Osteoblast (primary cell): ENCODE measurements at regions not wholly inside any gene's neighbourhood (a gene's known extent, or its start where the extent isn't known, plus 50 kb on each side); places are given as distances from the start of the nearest gene placed in this dataset.

Experiments
- DNase-seq: peaks from one replicate; pipeline ENCODE4 v3.0.0; 2011; ENCODE audit warnings: low spot score, mixed read lengths; ENCODE audit not compliant: insufficient read length; ENCODE audit errors: missing footprints
- H2AFZ ChIP-seq: 2 replicates; pipeline ENCODE4 v1.6.0; 2011; ENCODE audit warnings: mild to moderate bottlenecking, low read length
- H3K27ac ChIP-seq: 2 replicates; pipeline ENCODE4 v1.5.1; 2011; ENCODE audit warnings: mild to moderate bottlenecking, low read depth, low read length, moderate library complexity
- H3K27me3 ChIP-seq: 2 replicates; pipeline ENCODE4 v1.6.0; 2012; ENCODE audit warnings: mild to moderate bottlenecking, control low read depth, inconsistent platforms, low read length, moderate library complexity; ENCODE audit not compliant: insufficient read depth
- H3K36me3 ChIP-seq: 2 replicates; pipeline ENCODE4 v1.5.1; 2011; ENCODE audit warnings: mild to moderate bottlenecking, low read length, control low read depth, moderate library complexity; ENCODE audit not compliant: insufficient read depth
- H3K4me1 ChIP-seq: 2 replicates; pipeline ENCODE4 v1.5.1; 2011; ENCODE audit warnings: mild to moderate bottlenecking, low read length, control low read depth, moderate library complexity; ENCODE audit not compliant: insufficient read depth
- H3K4me2 ChIP-seq: 2 replicates; pipeline ENCODE4 v1.6.0; 2011; ENCODE audit warnings: mild to moderate bottlenecking, low read length; ENCODE audit not compliant: insufficient read depth
- H3K4me3 ChIP-seq: fragments of 200-600 bp; sonication (generic); 3 replicates; pipeline ENCODE4 v1.5.1; 2012; ENCODE audit warnings: mild to moderate bottlenecking, low read length, inconsistent platforms; ENCODE audit not compliant: insufficient read depth
- H3K79me2 ChIP-seq: 2 replicates; pipeline ENCODE4 v1.6.0; 2012; ENCODE audit warnings: mild to moderate bottlenecking, low read length, control low read depth, inconsistent platforms; ENCODE audit not compliant: insufficient read depth
- H3K9me3 ChIP-seq: 2 replicates; pipeline ENCODE4 v1.5.1; 2011; ENCODE audit warnings: low read depth, low read length, control low read depth
- H4K20me1 ChIP-seq: 2 replicates; pipeline ENCODE4 v1.6.0; 2012; ENCODE audit warnings: mild to moderate bottlenecking, low read length, control low read depth; ENCODE audit not compliant: insufficient read depth
- TF ChIP-seq, protein P1 (sequence below): IDR thresholded peaks from 2 replicates; pipeline ENCODE4 v1.5.1; 2011; ENCODE audit warnings: mild to moderate bottlenecking, low read depth, low read length, moderate library complexity; ENCODE audit errors: extremely low read depth

DNA sequence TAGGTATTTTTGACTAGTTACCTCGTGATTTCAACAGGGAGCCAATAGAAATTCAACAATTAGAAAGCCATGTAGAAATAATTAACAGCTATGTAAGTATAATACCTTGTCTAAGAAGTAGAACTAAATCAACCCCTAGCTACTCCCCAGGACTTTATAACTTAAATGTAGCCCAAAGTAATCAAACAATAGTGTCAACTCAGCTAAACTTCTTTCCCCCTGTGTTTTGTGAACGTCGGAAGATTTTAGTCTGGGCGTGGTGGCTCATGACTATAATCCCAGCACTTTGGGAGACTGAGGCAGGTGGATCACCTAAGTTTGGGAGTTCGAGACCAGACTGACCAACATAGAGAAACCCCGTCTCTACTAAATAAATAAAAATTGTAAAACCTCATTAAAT is 579.9 kb upstream of the NCAM2 start:
- H3K4me3 ChIP-seq: no peak overlapping the region
- no peak overlapping the region for H3K27ac ChIP-seq
- no peaks in the 10 kb centered on the region for H3K79me2 ChIP-seq
- no peaks in the 10 kb centered on the region for H3K36me3 ChIP-seq
- no peak overlapping the region for H2AFZ ChIP-seq
- no peak for DNase-seq
- H4K20me1 ChIP-seq: no peaks in the 10 kb centered on the region
- no peak overlapping the region for H3K4me2 ChIP-seq
- TF ChIP-seq, protein P1, sequence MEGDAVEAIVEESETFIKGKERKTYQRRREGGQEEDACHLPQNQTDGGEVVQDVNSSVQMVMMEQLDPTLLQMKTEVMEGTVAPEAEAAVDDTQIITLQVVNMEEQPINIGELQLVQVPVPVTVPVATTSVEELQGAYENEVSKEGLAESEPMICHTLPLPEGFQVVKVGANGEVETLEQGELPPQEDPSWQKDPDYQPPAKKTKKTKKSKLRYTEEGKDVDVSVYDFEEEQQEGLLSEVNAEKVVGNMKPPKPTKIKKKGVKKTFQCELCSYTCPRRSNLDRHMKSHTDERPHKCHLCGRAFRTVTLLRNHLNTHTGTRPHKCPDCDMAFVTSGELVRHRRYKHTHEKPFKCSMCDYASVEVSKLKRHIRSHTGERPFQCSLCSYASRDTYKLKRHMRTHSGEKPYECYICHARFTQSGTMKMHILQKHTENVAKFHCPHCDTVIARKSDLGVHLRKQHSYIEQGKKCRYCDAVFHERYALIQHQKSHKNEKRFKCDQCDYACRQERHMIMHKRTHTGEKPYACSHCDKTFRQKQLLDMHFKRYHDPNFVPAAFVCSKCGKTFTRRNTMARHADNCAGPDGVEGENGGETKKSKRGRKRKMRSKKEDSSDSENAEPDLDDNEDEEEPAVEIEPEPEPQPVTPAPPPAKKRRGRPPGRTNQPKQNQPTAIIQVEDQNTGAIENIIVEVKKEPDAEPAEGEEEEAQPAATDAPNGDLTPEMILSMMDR: no peak
- H3K9me3 ChIP-seq: peaks cover 3% of the 10 kb centered on the region
- no peaks in the 10 kb centered on the region for H3K27me3 ChIP-seq
- H3K4me1 ChIP-seq: no peaks in the 10 kb centered on the region

DNA sequence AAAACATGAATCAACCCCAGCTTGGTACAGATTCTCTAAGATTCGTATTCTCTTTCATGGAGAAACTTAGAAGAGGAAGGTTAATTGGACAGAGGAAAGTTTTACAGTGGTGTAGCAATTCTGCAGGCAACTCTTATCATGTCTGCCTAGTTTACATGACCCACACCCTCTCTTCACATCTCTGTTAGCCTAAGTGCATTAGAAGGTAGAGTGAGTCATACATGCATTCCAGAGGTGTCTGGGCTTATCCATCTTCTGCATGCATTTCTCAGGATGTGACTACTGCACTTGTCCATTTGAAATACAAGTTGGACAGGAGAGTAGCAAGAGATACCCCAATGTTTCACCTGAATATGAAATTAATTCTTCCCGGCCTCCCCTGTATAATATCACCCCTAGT is 578.4 kb upstream of the NCAM2 start:
- Histone ChIP-seq H3K4me1 (no peaks in the 10 kb centered on the region), H4K20me1 (no peaks in the 10 kb centered on the region), H3K27ac (no peak overlapping the region), H3K9me3 (peaks cover 5% of the 10 kb centered on the region), H3K4me3 (no peak overlapping the region), H3K27me3 (no peaks in the 10 kb centered on the region), H3K4me2 (no peak overlapping the region), H3K79me2 (no peaks in the 10 kb centered on the region), H2AFZ (no peak overlapping the region), H3K36me3 (no peaks in the 10 kb centered on the region)
- DNase-seq: no peak
- TF ChIP-seq, protein P1: no peak

DNA sequence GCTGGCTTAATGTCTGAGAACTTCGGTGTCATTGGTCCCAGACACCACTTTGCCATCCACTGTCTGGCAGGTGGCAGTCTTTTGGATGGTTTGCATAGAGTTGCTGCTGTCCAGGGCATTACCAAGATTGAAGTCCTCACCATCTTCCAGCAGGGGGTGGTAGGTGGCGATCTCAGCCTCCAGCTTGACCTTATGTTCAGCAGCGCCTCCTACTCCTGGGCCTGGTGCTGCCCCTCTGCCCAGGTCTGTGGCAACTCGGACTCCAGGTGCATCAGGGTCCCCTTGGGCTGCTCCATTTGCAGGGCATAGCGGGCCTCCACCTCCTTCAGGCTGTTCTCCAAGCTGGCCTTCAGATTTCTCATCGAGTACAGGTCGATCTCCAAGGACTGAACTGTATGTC is 573.3 kb upstream of the NCAM2 start:
- TF ChIP-seq, protein P1: no peak
- no peaks in the 10 kb centered on the region for H4K20me1 ChIP-seq
- no peak overlapping the region for H3K4me3 ChIP-seq
- no peak overlapping the region for H2AFZ ChIP-seq
- no peaks in the 10 kb centered on the region for H3K27me3 ChIP-seq
- no peaks in the 10 kb centered on the region for H3K36me3 ChIP-seq
- no peak for DNase-seq
- peaks cover 2% of the 10 kb centered on the region for H3K9me3 ChIP-seq
- H3K27ac ChIP-seq: no peak overlapping the region
- H3K4me2 ChIP-seq: no peak overlapping the region
- no peaks in the 10 kb centered on the region for H3K79me2 ChIP-seq
- H3K4me1 ChIP-seq: no peaks in the 10 kb centered on the region

DNA sequence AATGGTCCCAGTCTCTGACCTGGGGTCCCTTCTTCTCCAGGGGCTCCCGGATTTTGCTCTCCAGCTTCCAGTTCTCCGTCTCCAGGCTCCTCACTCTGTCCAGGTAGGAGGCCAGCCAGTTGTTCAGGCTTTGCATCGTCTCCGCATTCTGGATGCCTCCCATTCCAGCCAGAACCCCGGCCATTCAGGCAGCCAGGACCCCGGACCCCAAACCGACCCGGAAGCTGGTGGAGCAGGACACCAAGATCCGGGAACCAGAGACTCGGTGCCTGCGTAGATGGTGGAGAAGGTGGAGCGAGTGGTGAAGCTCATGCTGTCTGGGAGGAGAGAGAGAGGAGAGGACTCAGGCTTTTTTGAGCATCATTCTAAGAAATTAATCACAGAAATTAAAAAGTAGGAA is 572.4 kb upstream of the NCAM2 start:
- Histone ChIP-seq H2AFZ (no peak overlapping the region), H3K27me3 (no peaks in the 10 kb centered on the region), H3K27ac (no peak overlapping the region), H3K4me3 (no peak overlapping the region), H3K36me3 (no peaks in the 10 kb centered on the region), H3K79me2 (no peaks in the 10 kb centered on the region), H3K9me3 (peaks cover 2% of the 10 kb centered on the region), H3K4me1 (no peaks in the 10 kb centered on the region), H3K4me2 (no peak overlapping the region), H4K20me1 (no peaks in the 10 kb centered on the region)
- TF ChIP-seq, protein P1: no peak
- no peak for DNase-seq
